ENCODE measurements at regions not wholly inside any gene's neighbourhood (a gene's known extent, or its start where the extent isn't known, plus 50 kb on each side); places are given as distances from the start of the nearest gene placed in this dataset.

DNA sequence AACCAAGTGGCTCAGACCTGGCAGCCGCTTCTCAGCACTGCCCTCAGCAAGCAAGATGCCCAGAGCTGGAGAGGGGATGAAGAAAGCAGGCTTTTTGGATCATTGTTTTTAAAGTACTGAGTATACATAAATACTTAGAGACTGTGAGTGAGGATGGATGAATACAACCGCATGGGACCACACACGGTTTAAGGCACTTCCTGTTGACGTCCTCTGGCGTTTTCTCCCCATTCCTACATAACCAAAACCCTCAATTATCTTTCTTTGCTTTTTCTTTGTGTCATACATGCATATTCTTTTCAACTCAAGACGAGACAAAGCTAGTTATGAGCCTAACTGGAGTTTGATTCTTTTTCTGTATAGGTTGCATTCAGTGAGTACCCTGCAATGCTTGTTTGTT is 198.4 kb downstream of the GALR1 start:
- no peak for DNase-seq

DNA sequence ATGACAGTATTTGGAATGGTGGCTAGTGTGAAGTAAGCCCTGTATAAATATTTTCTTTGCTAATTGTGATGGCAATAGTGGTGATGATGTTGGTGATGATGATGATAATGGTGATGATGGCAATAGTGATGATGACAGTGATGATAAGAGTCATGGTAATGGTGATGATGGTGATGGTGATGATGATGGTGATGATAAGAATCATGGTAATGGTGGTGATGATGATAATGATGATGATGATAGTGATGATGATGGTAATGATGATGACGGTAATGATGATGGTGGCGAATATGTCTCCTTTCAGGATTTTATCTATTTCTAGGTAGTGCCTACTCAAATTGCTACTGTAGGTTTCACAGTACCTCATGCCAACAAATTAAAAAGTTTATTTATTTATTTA is 205.4 kb downstream of the GALR1 start:
- no peak for DNase-seq

DNA sequence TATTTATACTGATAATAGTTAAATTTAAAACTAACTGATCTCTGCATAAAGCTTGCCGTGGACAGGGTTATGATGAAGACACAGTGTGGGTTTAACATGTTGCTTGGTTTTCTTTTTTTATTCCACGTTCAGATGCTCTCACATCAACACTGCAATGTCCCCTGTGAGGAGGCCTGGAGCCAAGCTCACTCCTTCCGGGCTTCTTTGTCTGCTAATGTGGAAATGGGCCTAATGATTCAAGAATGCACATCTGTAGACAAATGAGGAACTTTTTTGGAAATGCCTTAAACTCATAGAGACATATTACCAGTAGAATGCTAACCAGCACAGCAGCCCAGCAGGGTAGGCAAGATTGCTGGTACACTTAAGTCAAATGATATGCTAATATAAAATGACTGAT is 208.0 kb downstream of the GALR1 start:
- no peak for DNase-seq

DNA sequence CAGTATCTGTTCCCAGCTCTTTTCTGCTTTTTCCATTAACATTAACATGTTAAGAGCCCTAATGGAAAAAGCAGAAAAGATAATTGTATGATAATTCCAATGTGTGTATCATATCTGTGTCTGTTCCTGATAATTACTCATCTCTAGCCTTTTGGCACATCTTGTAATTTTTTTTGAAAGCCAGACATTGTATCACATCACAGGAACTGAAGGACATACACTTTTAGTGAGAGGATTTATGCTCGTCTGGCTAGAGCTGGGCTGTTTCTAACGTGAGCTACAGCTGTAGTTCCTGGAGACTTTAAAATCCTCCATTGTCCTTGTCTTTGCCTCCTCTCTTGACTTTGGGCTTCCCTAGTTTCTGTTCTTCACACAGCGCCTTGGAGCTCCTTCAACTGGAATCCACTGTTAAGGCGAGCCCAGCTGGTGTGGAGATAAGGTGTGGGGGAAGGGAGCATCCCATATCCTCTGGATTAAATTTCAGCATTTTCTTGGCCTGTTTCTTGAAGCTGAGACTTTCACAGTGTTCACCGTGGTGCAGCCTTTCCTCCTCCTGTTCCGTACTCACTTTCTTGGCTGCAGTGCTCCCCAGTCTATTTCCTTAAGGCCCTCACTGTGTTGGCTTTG is 211.5 kb downstream of the GALR1 start:
- no peak for DNase-seq

DNA sequence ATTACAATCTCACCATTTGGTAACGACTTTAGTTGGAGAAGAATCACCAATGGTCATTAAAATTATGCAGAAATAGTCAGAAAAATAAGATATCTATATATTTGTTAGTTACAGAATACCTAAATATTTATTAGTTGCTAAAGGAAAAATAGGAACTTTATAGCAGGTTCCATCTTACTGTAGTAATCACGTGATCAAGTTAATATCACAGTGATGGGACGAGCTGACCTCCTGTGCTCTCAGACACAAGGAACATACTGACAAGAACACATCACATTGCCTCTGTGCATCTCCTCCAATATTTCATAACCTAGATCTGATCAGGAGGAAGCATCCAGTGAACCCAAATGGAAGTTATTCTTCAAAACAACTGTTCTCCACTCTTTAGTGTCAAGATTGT is 215.3 kb downstream of the GALR1 start:
- DNase-seq = no peak

DNA sequence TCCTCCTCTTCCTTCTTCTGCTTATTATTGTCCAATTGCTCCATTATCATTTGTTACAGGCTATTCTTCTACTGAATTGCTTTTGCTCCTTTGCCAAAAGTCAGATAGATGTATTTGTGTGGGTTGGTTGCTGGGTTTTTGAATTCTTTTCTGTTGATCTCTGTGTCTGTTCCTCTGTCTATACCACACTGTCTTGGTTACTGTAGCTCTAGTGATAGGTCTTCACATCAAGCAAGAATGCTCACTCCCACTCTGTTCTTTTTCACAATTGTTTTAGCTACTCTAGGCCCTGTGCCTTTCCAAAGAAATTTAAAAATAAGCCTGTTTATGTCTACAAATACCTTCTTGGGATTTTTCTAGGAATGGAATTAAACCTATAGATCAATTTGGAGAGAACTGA is 217.2 kb downstream of the GALR1 start:
- DNase-seq = no peak

DNA sequence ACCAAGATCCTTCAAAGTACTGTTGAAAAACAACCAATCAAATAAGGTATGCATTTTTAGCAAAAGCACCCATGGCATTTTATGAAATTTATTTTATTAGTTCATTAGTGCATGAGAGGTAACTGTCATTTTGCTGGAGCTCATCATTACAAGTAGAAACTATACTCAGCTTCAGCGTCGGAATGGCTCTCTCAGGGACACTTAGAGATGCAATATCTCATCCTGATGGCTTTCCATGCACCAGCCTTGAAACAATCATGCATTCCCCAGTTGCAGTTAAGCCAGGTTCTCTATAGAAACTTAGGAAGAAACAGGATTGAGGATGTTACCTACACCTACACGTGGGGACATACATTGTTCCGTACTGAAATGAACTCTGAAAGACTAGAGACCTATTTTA is 219.5 kb downstream of the GALR1 start:
- DNase-seq = no peak

DNA sequence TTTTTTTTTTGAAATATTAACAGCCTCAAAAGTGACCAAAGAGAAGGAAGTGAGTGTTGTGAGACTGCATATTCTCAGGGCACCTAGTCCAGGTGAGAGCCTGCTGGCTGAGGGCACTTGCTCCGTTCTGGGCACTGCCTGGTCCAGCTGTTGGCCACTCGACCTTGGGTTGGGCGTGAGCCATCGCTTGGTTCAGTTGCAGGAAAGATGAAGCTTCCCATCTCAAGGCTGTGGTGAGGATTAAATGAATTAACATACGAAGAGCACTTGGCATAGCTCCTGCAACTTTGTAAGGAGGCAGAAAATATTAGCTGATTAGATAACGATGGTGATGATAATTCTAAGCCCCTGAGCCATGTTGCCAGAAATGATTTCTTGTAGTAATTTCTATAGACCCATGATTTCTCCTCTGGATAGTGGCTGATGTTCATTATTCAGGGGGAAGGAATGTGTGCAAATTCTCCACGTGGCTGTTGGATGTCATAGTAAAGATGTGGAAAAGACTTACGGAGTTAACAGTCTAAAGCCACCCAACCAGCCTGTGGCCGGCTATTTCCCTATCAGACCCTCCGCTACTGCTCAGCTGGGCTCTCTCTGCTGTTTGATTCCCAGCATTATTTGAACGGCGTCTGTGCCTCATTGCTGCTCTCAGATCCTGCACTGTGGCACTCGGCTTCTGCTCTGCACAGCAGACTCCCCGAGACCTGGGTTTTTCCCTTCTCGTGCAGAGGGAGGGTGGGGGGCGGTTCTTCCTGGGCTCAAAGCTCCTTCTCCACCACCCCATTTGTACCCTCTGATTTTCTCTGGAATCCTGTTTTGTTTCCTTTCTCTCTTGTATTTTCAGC is 221.1 kb downstream of the GALR1 start:
- no peak for DNase-seq

DNA sequence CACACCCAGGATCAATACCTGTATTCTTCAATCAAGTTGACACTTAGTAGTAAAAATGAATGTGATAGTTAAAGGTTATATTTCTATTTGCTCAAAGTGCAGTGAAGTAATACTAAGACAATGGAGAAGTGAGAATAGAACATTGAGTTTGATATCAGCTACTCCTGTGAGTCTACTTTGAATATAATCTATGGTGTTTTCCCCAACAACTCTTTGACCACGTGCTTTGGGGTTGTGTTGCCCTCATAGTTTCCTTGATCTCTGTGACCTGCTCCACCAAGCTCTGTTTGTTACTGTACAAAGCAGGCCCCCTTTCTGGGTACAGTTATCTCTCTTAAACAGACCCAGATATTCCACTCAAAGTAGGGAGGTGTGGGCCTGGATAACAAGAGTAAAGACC is 222.9 kb downstream of the GALR1 start:
- no peak for DNase-seq

DNA sequence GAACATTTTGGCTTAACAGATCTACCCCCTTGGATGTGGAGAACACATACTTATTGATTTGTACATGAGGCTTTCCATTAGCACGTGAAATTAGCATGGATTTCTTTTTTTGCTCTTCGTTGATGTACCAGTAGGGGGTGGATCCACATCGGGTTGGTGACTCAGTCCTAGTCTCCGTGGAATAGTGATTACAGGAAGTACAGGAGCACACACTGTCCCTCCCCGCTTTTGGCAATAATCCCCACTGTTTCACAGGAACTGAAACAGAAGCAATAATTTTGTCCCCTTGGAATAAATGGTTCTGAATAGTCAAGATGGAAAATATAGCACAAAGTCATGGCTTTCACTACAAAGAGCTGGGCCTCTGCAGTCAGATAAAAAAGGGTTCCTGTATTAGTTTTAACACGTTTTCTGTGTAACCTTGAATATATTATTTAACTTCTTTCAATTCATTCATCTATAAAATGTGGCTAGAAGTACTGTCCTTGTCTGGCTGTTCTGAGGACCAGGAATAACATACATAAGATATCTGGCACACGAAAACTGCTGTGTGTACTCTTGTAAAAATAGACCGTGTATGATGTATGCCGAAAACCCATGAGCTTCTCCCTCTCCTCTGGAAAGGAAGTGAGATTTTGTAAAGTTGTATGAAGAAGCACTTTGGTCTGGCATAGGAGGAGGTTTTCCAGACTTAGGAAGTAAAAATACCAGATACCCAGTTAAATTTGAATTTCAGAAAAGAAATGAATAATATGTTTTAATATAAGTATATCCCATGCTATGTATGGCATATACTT is 229.2 kb downstream of the GALR1 start:
- peak in 1 of 2 experiments; percentile 1 for DNase-seq

DNA sequence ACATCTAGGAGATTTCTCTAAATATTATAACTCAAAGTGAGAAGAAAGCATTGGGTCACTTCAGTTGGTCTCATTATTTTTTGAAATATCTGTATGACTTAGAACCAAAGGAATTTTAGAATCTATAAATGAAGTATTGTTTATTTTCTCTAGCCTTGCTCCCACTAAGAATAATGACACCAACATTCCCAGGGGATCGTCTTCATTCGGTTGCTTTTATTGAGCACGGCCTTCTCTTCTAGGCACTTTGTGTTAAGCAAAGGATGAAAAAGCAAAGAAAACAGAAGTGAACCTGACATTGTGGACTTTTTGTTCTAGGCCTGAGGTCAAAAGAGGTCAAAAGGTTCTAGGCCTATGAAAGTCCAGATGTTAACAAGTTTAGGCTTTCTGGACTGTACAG is 231.9 kb downstream of the GALR1 start:
- no peak for DNase-seq

DNA sequence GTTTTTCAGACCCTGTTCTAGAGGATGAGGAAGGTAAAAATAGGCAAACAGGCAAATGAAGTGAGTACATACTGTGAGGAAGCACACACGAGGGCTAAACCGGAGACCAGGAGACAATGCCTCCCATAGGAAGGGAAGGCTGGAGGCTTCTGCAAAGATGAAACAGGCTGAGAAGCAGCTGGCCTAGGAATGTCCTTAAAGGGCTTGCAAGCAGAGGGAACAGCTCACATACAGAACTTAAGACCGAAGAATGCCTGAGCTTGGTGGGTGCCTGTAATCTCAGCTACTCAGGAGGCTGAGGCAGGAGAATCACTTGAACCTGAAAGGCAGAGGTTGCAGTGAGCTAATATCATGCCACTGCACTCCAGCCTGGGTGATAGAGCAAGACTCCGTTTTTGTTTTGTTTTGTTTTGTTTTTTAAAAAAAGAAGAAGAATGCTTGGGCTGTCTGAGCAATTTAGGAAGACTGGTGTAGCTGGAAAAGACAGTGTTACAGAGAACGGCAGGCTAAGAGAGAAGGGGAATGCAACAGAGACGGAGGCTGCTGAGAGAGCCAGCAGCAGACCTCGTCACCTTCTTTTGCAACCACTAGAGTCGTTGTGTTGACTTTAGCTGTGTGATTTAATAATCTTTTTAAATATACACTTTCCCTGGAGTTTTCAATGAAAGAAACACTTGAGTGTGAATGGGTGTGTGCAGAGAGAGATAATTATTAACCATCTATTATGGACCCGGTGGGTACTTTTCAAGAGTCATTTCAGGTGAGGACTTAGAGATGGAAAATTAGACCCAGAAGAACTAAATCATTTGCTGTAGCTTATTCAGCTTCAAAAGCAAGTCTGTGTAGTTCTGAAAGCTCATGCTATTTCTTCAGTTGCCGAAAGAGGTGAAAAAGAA is 232.8 kb downstream of the GALR1 start:
- DNase-seq = no peak

DNA sequence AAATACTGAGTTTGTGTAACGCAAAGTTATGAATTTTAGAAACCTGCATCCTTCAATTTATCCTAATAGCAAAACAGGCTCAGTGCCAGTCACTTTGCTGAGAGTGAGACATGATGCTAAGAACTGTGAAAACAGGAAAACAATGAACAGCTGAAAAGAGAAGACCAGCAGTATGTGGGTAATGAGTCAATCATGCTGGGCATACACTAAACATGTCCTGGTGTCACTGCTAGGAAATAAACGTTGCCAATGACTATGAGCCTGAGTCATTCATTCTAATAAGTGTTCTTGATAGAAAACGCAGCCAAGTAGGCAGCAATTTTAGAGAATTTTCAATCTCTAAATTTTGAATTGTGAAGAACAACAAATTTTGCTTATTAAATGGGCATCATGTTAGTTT is 237.3 kb downstream of the GALR1 start:
- no peak for DNase-seq

DNA sequence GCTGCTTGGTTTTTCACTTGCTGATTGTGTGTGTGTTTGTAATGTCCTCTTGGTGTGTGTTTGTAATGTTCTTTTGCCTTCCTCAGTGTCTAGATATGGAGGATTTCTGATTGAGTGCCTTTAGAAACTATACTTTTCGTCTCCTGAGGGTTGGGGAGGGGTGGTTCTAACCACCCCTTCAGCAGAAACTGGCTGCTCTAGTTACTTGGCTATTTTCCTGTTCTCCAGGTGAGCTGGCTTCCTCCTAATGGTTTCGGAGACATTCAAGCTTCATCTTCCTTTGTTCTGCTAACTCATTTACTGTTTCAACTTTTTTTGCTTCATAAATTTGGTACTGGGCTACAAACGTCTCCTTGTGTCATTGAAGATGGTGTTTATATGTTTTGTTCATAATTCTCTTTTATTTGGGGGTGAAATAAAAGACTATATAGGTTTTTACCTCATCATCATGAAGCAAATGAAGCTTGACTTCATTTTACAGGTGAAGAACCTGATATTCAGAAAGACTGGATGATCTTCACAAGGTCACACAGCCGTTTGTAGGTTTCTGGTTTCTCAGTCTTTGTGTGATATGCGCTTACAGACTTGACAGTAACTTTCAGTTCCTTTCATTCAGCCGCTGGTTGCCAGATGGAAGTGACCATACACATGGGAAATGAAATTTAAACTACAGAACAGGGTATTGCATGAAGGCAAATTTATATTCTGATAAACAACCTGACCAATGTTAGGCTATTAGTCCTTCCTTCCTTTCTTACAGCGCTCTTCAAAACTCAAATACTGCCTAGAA is 238.5 kb downstream of the GALR1 start:
- DNase-seq = no peak

DNA sequence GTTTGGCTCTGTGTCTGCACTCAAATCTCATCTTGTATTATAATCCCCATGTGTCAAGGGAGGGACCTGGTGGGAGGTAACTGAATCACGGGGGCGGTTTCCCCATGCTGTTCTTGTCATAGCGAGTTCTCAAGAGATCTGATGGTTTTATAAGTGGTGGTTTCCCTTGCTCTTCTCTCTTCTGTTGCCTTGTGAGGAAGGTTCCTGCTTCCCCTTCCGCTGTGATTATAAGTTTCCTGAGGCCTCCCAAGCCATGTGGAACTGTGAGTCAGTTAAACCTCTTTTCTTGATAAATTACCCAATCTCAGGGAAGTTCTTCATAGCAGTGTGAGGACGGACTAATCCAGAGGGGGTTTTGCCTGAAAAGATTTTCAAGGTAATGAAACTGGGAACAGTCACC is 245.4 kb downstream of the GALR1 start:
- DNase-seq = no peak

DNA sequence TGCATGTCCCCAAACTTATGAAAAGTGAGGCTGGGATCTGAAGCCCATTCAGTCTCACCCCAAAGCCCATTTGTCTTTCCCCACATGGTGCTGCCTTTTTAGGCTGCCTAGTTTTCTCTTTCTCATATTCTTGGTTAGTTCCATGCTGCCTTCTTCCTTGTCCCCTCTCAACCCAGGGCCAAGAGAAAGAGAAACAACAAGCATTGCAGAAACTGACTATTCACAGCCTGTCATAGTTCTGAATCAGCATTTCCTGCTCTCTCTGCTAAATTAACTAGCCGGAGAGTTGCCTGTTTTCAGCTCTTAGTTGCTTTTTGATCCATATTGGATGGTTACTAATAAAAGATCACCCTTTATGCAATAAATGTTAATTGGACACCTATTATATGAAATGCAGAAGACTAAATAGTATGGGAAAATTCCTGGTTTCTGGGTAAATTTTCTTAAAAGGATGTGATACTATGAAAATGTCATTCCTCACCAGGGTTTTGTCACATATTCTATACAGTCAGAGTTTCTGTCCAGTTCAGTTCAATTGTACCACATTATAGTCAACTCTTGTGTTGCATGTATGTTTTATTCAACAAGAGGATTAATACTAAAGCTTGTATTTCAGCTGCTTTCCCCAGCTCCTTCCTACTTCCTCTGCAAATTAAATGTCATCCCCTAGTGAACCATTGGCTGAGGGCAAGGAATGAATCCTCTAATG is 246.5 kb downstream of the GALR1 start:
- no peak for DNase-seq

DNA sequence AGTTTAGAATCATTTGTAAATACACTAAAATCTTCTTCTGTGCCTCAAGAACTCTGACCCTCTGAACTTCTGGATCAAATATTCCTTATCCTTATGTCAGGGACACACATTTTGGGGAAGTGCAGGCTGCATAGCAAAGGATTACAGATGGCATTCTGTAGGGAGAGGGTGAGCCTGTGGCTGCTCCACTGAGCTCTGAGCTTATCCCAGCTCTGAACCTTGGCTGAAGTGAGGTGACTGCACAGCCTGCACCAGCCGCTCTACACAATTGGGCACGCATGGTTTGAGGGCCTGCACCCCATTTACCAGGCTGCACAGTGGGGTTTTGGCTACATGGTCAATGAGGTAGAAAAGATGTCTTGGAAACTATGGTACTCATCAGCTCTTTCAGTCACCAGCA is 251.6 kb downstream of the GALR1 start:
- no peak for DNase-seq

DNA sequence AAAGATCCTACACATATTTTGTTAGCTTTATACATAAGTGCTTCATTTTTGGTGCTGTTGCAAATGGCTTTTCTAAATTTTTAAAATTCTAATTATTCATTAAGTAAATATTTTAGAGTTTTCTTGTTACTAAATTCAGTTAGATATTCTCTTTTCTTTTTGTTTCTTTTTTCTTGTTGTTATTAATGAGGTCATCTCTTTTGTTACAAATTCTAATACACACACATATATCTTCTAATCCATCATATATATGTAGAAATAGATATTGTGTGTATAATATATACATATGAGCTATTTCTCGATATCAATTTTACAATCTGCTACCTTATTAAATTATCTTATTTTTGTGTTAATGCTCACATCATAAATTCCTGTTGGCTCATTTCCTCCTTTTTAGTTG is 255.9 kb downstream of the GALR1 start:
- no peak for DNase-seq

DNA sequence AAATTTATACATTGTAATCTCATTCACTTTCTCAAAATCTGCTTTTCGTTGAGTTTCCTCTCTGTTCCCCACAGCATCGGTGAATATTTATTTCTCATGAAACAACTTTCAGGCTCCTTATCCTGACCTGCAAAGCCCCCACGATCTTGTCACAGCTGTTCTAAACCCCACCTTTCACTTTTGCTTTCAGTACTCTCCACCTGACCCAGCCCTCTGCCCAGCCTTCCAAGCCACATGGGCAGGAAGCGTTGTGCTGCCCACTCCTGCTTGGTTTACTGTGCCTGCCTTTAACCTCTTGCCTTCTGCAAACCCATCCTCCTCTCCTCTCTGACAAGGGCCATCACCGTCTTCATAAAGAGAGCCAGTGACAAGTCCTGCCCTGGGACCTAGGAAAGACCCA is 262.5 kb downstream of the GALR1 start:
- no peak for DNase-seq

DNA sequence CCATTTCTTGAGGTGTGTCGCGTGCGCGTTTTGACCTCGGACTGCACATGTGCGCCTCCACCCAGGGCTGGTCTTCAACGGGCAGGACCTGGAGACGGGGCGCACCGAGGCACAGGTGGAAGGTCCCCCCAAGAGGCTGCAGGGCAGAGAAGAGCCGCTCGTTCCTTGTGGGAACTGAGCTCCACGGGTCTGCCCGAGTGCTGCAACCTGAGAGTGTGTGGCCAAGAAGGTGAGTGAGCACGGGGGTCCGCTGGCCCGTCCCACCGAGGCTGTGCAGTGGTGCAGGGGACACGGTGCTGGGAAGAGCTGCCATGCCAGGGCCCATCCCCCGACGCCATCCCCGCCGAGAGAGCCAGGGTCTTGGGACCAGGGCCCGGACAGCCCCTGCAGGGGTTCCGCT is 268.3 kb downstream of the GALR1 start:
- no peak for DNase-seq

DNA sequence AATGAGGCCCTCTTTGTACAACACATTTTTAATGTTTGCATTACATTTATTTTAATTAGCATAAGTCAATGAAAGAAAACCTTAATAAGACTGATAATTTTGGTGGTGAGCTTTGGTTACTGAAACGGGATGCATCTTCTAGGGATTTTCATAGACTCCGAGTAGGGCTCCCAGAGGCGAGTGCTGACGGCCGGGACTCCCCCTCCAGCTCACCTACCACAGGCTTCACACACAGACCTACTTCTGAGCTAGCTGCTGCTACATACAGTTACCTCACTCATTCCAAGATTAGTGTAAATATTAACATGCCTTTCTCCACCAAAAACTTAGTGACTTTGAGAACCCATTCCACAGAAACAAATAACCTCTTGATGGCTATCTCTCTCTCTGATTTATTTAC is 271.1 kb downstream of the GALR1 start:
- DNase-seq = no peak
